Sigmoid colon (tissue), 6 donors: ENCODE measurements at regions not wholly inside any gene's neighbourhood (a gene's known extent, or its start where the extent isn't known, plus 50 kb on each side); places are given as distances from the start of the nearest gene placed in this dataset.

ENCODE experiments used
- DNase-seq: peaks from one replicate; pipeline ENCODE4 v3.0.0-alpha.2; 2019
- H3K27ac ChIP-seq, 4 donors: fragments of 200-600 bp; sonication (generic); one replicate each; pipeline ENCODE4 v1.5.1; 2016 to 2019; ENCODE audit warnings: mild to moderate bottlenecking in 1 of 4
- H3K27me3 ChIP-seq, 3 donors: fragments of 200-600 bp; sonication (generic); one replicate each; pipeline ENCODE4 v1.5.1; 2019; ENCODE audit warnings: mild to moderate bottlenecking in 1 of 3
- H3K36me3 ChIP-seq, 4 donors: fragments of 200-600 bp; sonication (generic); one replicate each; pipeline ENCODE4 v1.5.1; 2016 to 2019
- H3K4me1 ChIP-seq, 4 donors: fragments of 200-600 bp; sonication (generic); one replicate each; pipeline ENCODE4 v1.5.1; 2017 to 2019
- H3K4me3 ChIP-seq, 4 donors: fragments of 200-600 bp; sonication (generic); one replicate each; pipeline ENCODE4 v1.5.1; 2017 to 2019; ENCODE audit warnings: mild to moderate bottlenecking in 2 of 4, moderate library complexity in 1 of 4
- H3K9me3 ChIP-seq, 4 donors: fragments of 200-600 bp in 3 of 4; sonication (generic) in 3 of 4; one replicate each; pipeline versions ENCODE4 v1.5.1 to v1.6.1; 2013 to 2019
- CTCF ChIP-seq, 4 experiments: fragments of 450-650 bp in 3 of 4; fragments of 200-600 bp in 1 of 4; IDR thresholded peaks; one replicate each; pipeline ENCODE4 v1.5.1; 2016 to 2019; ENCODE audit warnings: antibody characterized with exemption in 4 of 4, mild to moderate bottlenecking in 3 of 4, moderate library complexity in 2 of 4
- EP300 ChIP-seq, 4 donors: sonication (generic); formaldehyde crosslinking; IDR thresholded peaks; one replicate each; pipeline ENCODE4 v1.6.1; 2017; ENCODE audit warnings: antibody characterized with exemption in 4 of 4
- POLR2A ChIP-seq, 2 donors: fragments of 450-650 bp; IDR thresholded peaks; one replicate each; pipeline ENCODE4 v1.6.1; 2016; ENCODE audit warnings: antibody characterized with exemption in 2 of 2, mild to moderate bottlenecking in 2 of 2, moderate library complexity in 2 of 2
- POLR2AphosphoS5 ChIP-seq, 4 donors: sonication (generic); formaldehyde crosslinking; IDR thresholded peaks; one replicate each; pipeline ENCODE4 v1.6.1; 2017; ENCODE audit warnings: antibody characterized with exemption in 4 of 4
- WGBS, 2 donors: extraction: QIAGEN DNeasy Blood & Tissue Kit; methylation state at CpG; one replicate each; pipeline ENCODE4 v1.1.7; 2013; 5-methylcytosine and 5-hydroxymethylcytosine counted together
- intact Hi-C: fragments of 100-400 bp; cut with DNase I; formaldehyde crosslinking; loops from one replicate; pipeline ENCODE4 v1.15.1; 2023
- donor health status: healthy with polysubstance abuse.
- donor health status: healthy.

- TF ChIP-seq POLR2A (IDR thresholded peaks at IDR 0.05) (no peak), CTCF (IDR thresholded peaks at IDR 0.05) (no peak), EP300 (IDR thresholded peaks at IDR 0.05) (no peak), POLR2AphosphoS5 (IDR thresholded peaks at IDR 0.05) (no peak)
- H3K4me1 ChIP-seq = peaks cover 0 to 10% (median 0%) of the 10 kb centered on the region in 4 donors
- H3K36me3 ChIP-seq = no peaks in the 10 kb centered on the region
- 19 to 55% methylated on average over 5 of the region's 5 CpGs for WGBS, 2 donors
- H3K27ac ChIP-seq = peak overlapping the region in 1 of 4 donors; percentile 28
- peak; percentile 77 for DNase-seq
- no peaks in the 10 kb centered on the region for H3K9me3 ChIP-seq
- no peak overlapping the region for H3K4me3 ChIP-seq
- intact Hi-C loops = no loop called here
- no peaks in the 10 kb centered on the region for H3K27me3 ChIP-seq
Measured at GRCh38 chrX:134718105-134718965, 60.1 kb upstream of the PLAC1 start.

GRCh38 chrX:134717698-134718097, 59.4 kb upstream of the PLAC1 start:
- TF ChIP-seq CTCF (IDR thresholded peaks at IDR 0.05) (no peak), EP300 (IDR thresholded peaks at IDR 0.05) (no peak), POLR2AphosphoS5 (IDR thresholded peaks at IDR 0.05) (no peak), POLR2A (IDR thresholded peaks at IDR 0.05) (no peak)
- no peak overlapping the region for H3K27ac ChIP-seq
- intact Hi-C loops = no loop called here
- peaks cover 0 to 10% (median 0%) of the 10 kb centered on the region in 4 donors for H3K4me1 ChIP-seq
- WGBS, 2 donors = 94 to 97% methylated on average over 1 of the region's 1 CpG
- DNase-seq = no peak
- no peaks in the 10 kb centered on the region for H3K9me3 ChIP-seq
- H3K4me3 ChIP-seq = no peak overlapping the region
- no peaks in the 10 kb centered on the region for H3K27me3 ChIP-seq
- no peaks in the 10 kb centered on the region for H3K36me3 ChIP-seq

GRCh38 chrX:134716620-134717012, 58.3 kb upstream of the PLAC1 start:
- H3K27ac ChIP-seq = no peak overlapping the region
- no peaks in the 10 kb centered on the region for H3K9me3 ChIP-seq
- H3K36me3 ChIP-seq = no peaks in the 10 kb centered on the region
- DNase-seq = no peak
- TF ChIP-seq POLR2AphosphoS5 (IDR thresholded peaks at IDR 0.05) = no peak
- peaks cover 0 to 13% (median 0%) of the 10 kb centered on the region in 4 donors for H3K4me1 ChIP-seq
- intact Hi-C loops = no loop called here
- no peak overlapping the region for H3K4me3 ChIP-seq
- H3K27me3 ChIP-seq = no peaks in the 10 kb centered on the region
- 86 to 92% methylated on average over 5 of the region's 5 CpGs for WGBS, 2 donors

GRCh38 chrX:134715930-134716619, 57.8 kb upstream of the PLAC1 start:
- Histone ChIP-seq H3K4me3 (no peak overlapping the region), H3K4me1 (peaks cover 0 to 14% (median 0%) of the 10 kb centered on the region in 4 donors), H3K9me3 (no peaks in the 10 kb centered on the region), H3K27me3 (no peaks in the 10 kb centered on the region), H3K36me3 (no peaks in the 10 kb centered on the region), H3K27ac (no peak overlapping the region)
- DNase-seq = no peak
- intact Hi-C loops = no loop called here
- TF ChIP-seq POLR2AphosphoS5 (IDR thresholded peaks at IDR 0.05) (no peak), CTCF (IDR thresholded peaks at IDR 0.05) (no peak), POLR2A (IDR thresholded peaks at IDR 0.05) (no peak), EP300 (IDR thresholded peaks at IDR 0.05) (no peak)
- WGBS, 2 donors = 78 to 87% methylated on average over 5 of the region's 5 CpGs

- WGBS, 2 donors = 25 to 75% methylated on average over 3 of the region's 3 CpGs
- no peak for TF ChIP-seq POLR2AphosphoS5 (IDR thresholded peaks at IDR 0.05)
- TF ChIP-seq POLR2A (IDR thresholded peaks at IDR 0.05) = no peak
- no peak for TF ChIP-seq CTCF (IDR thresholded peaks at IDR 0.05)
- no peak for TF ChIP-seq EP300 (IDR thresholded peaks at IDR 0.05)
Measured at GRCh38 chrX:134714633-134715110, 56.4 kb upstream of the PLAC1 start.

More at GRCh38 chrX:134714633-134715110, 56.4 kb upstream of the PLAC1 start:
- Histone ChIP-seq H3K4me1 (peaks cover 0 to 14% (median 0%) of the 10 kb centered on the region in 4 donors), H3K9me3 (no peaks in the 10 kb centered on the region), H3K4me3 (no peak overlapping the region), H3K27me3 (no peaks in the 10 kb centered on the region), H3K27ac (no peak overlapping the region), H3K36me3 (no peaks in the 10 kb centered on the region)
- intact Hi-C loops = no loop called here
- no peak for DNase-seq
